Fibroblast of the conjunctiva (primary cell): ENCODE measurements at regions not wholly inside any gene's neighbourhood (a gene's known extent, or its start where the extent isn't known, plus 50 kb on each side); places are given as distances from the start of the nearest gene placed in this dataset.
"Not testable (repeated sequence)": the region's sequence is repeated elsewhere in the genome, so short reads cannot be mapped to it uniquely, and the experiment has no call there.

Source experiments
- DNase-seq: peaks from one replicate; pipeline ENCODE4 v3.0.0-alpha.2; 2010; ENCODE audit warnings: low read depth

DNA sequence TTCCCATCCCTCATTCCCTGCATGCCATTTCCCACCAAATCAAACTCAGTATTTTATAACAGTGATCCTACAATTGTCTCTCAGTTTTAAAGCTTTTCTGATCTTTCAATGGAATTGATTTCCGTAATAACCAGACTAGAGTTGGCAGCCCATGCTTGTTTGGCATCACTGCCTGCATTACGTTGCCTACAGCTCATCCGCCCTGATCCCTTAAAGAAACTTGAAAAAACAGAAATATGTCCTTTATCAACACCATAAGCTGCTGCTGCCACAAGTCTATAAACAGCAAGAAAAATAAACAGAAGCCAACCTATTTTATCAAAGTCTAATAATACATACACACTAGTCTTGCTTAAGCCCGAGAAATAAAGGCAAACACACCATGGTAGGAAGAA lies 331.0 kb downstream of the METTL4 start:
- peak; percentile 17 for DNase-seq

DNA sequence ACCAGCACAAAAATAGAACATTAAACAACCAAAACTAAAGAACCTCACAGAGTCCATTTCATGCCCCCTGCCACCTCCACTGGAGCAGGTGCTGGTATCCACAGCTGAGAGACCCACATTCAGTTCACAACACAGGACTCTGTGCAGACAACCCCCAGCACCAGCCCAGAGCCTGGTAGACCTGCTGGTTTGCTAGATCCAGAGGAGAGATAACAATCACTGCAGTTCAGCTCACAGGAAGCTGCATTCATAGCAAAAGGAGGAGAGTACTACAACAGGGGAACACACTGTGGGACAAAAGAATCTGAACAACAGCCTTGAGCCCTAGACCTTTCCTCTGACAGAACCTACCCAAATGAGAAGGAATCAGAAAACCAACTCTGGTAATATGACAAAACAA lies 326.7 kb downstream of the METTL4 start:
- no peak for DNase-seq

DNA sequence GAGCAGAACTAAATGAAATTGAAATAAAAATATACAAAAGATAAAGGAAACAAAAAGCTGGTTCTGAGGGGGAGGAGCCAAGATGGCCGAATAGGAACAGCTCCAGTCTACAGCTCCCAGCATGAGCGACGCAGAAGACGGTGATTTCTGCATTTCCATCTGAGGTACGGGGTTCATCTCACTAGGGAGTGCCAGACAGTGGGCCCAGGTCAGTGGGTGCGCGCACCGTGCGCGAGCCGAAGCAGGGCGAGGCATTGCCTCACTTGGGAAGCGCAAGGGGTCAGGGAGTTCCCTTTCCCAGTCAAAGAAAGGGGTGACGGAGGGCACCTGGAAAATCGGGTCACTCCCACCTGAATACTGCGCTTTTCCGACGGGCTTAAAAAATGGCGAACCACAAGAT lies 324.2 kb downstream of the METTL4 start:
- not testable (repeated sequence) for DNase-seq

DNA sequence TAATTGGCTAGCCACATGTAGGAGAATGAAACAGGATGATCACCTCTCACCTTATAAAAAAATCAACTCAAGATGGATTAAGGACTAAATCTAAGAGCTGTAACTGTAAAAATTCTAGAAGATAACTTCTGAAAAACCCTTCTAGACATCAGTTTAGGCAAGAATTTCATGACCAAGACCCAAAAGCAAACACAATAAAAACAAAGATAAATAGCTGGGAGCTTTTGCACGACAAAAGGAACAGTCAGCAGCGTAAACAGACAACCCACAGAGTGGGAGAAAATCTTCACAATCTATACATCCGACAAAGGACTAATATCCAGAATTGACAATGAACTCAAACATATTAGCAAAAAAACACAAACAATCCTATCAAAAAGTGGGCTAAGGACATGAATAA lies 316.3 kb downstream of the METTL4 start:
- DNase-seq: no peak

DNA sequence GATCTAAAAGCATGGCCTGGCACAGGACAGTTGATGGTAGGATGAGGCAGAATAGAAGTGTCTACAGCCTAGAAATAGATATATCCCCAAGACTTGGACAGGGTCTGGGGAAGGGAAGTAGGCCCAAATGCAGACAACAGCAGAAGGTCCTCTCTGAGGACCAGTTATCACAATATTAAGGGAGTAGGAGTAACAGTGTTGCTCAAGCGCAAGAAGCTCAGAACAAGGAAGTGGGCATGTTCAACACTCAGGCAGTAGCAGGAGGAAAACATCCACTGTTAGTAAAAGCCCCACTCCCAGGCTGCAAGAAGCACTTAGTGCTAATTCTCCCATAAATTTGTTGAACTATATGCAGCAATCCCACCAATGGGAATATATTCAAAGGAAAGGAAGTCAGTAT lies 314.7 kb downstream of the METTL4 start:
- DNase-seq: no peak

DNA sequence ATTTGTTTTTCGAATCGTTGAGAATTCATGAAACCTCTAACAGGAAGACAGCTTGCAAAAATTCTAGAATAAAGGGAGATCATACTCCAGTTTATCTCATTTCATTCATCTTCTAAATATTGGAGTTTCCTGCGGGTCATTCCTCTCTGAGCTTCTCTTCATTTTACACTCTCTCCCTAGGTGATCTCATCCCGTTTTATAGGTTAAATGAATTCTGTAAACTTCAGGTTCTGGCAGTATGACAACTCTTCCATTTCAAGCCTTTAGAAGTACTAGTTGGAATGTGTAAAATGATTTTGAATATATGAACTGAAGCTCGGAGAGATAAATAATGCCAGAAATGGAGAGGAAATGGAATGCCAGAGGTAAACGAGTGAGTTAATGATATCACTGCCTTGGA lies 312.4 kb downstream of the METTL4 start:
- no peak for DNase-seq

DNA sequence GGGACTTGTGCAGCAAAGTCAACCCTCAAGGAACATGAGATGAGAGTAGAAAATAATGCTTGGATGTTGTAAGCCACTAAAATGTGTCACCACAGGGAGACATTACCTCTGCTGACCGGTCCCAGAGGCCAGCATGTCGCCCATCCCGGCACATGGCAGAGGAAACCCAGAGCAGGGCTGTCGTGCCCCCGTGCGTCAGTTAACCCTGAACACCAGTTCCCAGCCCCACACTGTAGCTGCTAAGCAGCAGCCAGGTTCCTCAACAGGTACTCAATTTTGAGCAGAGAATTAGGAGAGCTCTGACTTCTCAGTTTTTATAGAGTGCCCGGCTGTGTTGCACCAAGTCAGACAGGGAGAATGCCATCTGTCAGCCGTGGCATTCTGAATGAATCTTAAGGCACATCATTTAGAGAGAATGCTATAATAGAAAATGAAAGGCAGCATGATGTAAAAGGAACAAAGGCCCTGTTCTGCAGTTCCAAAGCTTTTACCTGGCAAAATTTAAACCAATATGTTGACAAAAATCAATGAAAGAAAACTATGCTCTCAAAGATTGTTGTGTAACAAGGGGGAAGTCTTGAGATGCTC lies 307.9 kb downstream of the METTL4 start:
- DNase-seq: no peak

DNA sequence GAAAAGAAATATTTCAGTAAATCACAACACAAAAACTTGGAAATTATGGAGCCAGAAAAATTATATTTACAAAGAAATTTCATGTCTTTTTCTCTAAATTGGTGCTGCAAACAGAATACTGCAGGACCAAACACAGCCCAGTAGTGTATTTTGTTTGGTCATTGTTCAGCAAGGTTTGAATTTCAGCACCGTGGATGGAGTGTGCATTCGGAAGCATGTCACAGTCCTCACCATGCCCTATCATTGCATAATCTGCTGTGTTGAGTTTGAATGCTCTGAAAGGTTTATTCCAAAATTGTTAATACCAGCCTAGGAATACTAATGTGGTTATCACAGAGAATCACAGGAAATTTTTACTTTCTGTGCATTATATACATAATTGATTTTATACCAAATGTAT lies 296.7 kb downstream of the METTL4 start:
- DNase-seq: no peak

DNA sequence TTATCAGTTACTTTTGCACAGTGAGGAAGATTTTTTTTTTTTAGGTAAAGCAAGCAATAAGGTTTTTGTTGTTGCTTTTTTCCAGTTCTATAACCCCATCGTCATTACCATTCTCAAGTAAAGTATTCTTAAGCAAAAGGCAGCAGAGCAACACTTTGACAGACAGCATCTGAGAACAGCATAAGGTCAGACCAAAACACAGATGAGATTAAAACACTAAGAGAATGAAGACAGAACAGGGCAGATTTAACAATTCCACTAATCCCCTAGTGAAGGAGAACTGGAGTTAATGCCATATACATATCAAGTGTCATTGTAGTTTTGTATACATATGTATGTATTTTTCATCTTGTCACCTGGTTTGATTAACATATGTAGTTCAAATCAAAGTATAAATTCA lies 290.2 kb downstream of the METTL4 start:
- no peak for DNase-seq

DNA sequence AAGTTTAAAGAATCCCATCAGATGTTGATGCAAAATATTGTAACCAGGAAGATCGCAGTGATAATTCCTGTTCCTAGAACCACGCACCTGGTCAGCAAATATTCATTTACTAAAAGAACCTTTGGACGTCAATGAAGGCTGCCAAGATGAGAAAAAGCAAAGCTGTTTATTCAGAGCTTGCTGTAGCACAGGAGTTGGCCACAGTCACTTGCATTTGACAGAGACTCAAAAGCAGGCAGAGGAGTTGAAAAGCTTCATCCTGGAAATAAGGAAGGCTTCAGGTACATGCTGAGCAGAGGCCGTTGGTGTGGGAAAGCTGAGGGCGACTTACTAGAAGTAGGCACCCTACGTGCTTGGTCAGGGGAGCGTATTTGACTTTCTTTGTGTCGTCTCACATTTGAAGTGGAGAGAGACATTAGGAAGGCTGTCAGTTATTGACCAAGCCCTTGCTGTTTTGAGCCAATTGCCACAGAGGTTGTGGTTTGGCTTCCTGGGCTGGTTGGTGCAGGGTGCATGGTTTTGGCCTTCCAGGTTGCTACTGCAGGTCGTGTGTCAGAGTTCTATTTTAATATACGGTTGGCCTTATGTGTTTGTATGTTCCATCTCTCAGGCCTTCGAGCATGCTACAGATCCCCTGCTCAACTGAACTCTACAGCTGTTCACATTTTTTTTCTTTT lies 289.6 kb downstream of the METTL4 start:
- DNase-seq: no peak

DNA sequence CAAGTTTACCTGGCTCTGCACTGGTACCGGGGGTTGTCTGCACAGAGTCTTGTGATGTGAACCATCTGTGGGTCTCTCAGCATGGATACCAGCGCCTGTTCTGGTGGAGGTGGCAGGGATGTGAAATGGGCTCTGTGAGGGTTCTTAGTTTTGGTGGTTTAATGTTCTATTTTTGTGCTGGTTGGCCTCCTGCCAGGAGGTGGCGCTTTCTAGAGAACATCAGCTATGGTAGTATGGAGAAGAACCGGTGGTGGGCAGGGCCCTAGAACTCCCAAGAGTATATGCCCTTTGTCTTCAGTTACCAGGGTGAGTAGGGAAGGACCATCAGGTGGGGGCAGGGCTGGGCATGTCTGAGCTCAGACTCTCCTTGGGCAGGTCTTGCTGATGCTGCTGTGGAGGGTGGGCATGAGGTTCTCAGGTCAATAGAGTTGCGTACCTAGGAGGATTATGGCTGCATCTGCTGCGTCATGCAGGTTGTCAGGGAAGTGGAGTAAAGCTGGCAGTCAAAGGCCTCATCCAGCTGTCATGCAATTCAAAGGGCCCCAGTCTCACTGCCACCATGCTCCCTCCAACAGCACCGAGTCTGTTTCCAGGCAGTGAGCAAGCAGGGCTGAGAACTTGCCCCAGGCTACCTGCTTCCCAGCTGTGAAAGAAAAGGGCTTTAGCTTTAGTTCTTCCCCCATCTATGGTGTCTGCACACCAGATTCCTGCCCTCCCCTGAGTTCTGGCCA lies 278.0 kb downstream of the METTL4 start:
- DNase-seq: no peak

DNA sequence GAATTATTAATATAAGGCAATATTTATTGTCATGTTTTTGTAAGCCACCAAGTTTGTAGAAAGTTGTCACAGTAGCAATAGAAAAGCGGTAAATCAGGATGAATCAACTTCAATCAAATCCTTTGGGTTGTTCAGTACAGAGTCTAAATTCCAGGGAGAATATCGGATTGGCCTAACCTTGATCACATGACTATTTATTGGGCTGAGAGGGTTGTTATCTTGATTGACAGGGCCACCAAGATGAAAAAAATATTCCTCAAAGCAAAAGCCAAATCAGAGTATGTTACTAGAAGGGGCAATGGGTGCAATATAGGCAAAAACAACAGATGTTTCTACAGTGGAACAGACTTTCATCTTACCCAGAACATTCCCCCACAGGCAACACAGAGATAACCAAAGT lies 270.0 kb downstream of the METTL4 start:
- DNase-seq: no peak

DNA sequence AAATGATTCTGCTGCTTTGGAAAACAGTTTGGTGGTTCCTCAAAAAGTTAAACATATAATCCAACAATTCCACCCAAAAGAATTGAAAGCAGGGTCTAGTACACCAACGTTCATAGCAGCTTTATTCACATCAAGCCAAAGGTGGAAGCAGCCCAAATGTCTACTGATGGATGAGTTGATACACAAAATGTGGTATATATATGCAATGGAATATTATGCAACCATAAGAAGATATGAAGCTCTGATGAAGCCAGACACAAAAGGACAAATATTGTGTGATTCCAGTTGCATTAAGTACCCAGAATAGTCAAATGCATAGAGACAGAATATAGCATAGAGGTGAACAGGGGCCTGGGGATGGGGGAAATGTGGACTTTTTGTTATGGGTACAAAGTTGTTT lies 269.3 kb downstream of the METTL4 start:
- DNase-seq: no peak

DNA sequence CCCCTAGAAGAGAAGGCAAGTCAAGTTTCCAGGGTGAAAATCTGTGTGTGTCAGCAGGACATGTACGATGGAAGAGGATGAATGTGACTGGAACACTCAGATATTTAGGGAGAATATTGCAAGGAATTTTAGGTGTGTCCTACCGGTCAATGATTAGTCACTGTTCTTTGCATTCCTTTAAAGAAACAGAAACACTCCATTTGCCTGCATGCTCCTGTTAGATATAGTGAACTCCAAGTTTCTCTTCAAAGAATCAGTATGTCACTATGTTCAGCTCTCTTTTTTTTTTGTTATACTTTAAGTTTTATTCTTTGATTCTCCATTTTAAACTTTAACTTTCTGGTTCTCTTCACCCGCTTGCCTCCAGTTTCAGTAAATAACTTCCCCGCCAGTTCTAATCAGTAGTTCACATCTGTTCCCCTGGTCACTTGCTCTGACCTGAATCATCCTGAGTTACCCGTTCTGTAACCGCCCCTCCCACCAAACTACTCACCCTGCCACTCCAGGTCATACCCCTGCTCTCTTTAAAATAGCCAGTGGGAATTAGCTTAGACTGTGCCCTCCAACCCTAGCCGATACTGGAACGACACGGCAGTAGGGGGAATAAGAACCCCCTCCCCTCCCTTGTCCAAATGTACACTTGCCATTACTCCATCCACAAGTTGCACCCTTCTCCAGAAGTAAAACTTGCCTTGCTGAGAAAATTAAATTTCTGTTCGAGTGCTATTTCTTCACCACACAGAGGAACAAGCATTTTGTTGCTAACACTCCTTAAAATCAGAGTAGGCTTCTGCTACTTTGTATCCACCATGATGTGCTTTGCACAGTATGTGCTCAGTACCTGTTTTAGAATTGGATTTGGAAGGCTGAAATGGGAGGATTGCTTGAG lies 268.4 kb downstream of the METTL4 start:
- peak; percentile 13 for DNase-seq

DNA sequence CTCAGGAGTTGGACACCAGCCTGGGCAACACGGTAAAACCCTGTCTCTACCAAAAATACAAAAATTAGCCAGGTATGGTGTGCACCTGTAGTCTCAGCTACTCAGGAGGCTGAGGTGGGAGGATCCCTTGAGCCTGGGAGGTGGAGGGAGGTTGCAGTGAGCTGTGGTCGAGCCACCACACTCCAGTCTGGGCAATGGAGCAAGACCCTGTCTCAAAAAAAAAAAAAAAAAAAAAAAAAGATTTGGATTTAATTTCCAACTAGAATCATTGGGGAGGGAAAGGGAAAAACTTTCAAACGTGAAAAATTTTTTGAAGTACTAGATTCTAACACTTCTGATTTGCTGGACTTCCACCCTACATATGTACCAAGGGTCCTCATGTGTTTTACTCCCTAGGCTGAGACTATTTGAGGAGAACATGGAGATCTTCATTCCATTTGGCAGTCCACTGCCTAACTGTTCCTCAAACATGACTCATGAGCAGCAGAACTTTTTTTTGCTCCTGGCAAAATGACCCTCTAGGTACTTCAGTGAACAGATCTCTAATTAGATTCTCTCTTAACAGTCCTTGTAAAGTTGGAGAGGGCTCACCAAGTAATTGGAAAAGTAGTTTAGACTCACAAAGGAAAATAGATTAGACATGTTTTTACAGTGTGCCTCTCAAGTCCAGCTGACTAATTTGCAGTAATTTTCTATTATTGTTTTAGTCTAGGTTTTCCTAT lies 267.6 kb downstream of the METTL4 start:
- DNase-seq: peak; percentile 20

DNA sequence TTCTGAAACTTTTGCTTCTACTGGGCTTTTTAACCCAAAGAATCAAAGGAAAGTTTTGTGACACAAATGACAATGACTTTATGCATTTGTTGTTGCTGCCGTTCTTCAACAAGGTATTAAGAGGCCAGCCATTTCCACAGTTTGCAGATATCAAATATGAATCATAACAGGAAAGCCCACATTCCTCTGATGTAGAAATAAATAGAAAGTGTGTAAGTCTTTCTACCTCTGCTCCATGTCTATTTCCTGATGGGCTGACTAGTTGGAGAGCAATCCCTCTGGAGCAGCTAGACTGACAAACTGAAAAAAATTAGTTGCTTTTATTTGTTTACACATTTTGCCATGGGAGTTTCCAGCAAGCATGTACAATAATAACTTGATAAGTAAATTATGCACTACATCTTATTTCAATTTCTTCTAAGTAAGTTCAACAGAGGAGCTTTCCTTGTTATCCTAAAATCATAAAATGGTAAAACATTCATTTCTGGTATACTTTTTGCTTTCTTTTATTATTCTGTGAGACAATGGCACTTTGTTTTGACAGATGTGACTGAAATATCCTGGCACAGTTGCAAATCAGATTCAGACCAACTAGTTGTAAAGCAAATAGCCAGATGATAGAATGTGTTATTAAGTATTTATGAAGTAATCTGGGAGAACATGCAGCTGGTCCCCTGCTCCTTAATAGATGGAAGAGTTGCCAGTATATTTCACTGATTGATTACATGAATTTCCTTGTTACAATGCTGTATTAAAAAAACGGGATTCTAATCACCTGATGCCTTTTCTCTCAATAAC lies 266.7 kb downstream of the METTL4 start:
- no peak for DNase-seq

DNA sequence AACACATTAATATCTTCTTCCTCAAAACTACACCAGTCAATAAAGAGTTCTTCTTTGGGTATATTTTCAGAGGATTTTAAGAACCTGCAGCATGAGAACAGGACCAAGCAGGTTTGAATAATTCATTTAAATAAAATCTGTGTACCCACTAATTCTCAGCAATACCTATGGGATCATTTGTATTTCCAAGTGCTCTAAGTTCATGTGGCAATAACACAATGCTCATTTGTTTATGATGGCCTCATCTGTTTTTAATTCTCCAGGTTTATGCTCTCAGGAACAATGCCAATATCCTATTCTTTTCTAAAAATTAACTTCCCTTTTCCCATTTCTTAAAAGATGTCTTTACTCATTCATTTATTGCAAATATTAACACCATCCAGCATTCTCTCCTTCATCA lies 264.7 kb downstream of the METTL4 start:
- no peak for DNase-seq

DNA sequence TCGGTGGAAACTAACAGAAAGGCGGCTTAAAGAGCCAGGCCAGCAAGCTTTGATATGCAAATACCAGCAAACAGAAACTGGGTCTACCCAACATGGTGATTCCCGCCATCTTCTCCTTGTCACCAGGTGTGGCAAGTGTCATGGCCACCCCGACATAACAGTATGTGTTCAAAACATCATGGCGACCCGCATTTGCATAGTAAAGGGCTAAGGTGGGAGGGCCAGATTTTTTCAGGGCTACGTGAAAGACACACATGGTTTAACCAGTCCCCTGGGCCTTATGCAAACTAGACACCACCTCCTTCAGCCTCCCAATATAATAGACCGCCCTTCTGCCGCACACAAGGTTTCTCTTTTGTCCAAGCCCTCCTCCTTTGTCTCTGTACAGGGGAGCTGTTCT lies 260.4 kb downstream of the METTL4 start:
- DNase-seq: no peak

DNA sequence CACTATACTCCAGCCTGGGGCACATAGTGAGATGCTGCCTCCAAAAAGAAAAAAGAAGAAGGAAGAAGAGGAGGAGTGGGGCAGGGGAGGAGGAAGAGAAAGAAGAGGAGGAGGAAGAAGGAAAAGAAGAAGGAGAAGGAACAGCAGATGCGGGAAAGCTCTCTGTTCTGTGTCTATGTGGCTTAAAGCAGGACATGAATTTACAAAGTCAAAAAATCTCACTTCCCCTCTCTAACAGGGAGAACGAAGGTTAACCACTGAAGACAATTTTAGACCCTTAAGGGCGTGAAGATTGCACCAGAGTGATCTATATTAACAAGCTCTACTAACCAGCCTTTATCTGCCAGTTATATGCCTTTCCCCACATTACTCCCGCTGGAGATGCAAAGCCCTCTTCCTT lies 258.9 kb downstream of the METTL4 start:
- no peak for DNase-seq

DNA sequence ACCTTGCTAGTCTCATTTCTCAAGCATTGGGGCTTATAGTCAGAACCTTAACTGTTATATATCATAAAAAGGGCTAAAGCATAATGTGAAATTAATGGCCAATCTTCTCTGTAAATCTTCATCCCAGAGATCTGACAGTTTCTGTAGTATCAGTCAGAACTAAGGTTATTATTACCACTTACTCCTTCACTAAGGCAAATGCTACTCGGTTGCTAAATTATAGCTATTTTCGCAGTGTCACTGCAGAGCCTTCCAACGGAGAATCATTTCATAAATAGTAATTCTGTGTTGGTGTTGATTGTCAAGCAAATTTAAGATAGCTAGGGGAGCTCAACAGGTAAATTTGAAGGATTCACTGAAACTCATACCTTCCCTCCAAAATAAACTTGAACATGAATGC lies 258.0 kb downstream of the METTL4 start:
- DNase-seq: no peak
